ENCODE measurements at regions not wholly inside any gene's neighbourhood (a gene's known extent, or its start where the extent isn't known, plus 50 kb on each side); places are given as distances from the start of the nearest gene placed in this dataset.
"Not testable (repeated sequence)": the region's sequence is repeated elsewhere in the genome, so short reads cannot be mapped to it uniquely, and the experiment has no call there.

DNA sequence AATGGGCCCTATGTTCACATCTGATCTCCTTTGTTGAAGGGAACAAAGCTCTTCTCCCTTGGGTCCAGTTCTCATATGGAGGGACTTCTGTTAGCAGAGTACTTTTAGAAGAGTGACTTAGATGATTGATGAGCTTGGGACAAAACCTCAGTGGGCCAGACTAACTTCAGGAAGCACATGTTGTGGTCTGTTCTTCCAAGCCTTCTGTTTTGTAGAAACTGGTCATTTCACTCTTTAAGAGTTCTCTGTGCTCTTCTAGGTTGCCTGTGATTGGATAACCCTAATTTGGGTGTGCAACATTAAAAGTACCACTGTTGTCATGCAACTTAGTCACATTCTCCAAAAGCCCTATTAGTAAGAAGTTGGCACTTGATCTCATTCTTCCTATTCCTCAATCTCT, 183.5 kb upstream of the ACO1 start:
- H3K27ac ChIP-seq, result no peak overlapping the region
- Mint-ChIP-seq H3K4me1 (no peaks in the 10 kb centered on the region), H3K27ac (no peak overlapping the region), H3K27me3 (ENCODE audit: insufficient read depth, low read depth) (peaks cover 2% of the 10 kb centered on the region), H3K9me3 (no peaks in the 10 kb centered on the region), H3K36me3 (no peaks in the 10 kb centered on the region), H3K4me3 (no peak overlapping the region)
- H3K4me3 ChIP-seq, result no peak overlapping the region
- TF ChIP-seq, protein P1, sequence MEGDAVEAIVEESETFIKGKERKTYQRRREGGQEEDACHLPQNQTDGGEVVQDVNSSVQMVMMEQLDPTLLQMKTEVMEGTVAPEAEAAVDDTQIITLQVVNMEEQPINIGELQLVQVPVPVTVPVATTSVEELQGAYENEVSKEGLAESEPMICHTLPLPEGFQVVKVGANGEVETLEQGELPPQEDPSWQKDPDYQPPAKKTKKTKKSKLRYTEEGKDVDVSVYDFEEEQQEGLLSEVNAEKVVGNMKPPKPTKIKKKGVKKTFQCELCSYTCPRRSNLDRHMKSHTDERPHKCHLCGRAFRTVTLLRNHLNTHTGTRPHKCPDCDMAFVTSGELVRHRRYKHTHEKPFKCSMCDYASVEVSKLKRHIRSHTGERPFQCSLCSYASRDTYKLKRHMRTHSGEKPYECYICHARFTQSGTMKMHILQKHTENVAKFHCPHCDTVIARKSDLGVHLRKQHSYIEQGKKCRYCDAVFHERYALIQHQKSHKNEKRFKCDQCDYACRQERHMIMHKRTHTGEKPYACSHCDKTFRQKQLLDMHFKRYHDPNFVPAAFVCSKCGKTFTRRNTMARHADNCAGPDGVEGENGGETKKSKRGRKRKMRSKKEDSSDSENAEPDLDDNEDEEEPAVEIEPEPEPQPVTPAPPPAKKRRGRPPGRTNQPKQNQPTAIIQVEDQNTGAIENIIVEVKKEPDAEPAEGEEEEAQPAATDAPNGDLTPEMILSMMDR (IDR thresholded peaks at IDR 0.05), result no peak
- no peak for TF ChIP-seq EZH2 (IDR thresholded peaks at IDR 0.05)
- no peak for TF ChIP-seq EZH2phosphoT487 (IDR thresholded peaks at IDR 0.05)
- H3K9me3 ChIP-seq (ENCODE audit: low read depth), result no peaks in the 10 kb centered on the region
- H3K4me1 ChIP-seq, result no peaks in the 10 kb centered on the region
- no peak overlapping the region for H3K9ac ChIP-seq
- no peak overlapping the region for H2AFZ ChIP-seq (replicated peaks)
- H3K79me2 ChIP-seq (ENCODE audit: low read depth), result no peaks in the 10 kb centered on the region
- no peaks in the 10 kb centered on the region for H3F3A ChIP-seq (ENCODE audit: low read depth)
- H3K36me3 ChIP-seq, result no peaks in the 10 kb centered on the region
- no peaks in the 10 kb centered on the region for H3K27me3 ChIP-seq
- H3K4me2 ChIP-seq, result no peak overlapping the region
- no peaks in the 10 kb centered on the region for H4K20me1 ChIP-seq (ENCODE audit: low read depth)
- no peak for DNase-seq (ENCODE audit: low spot score)

DNA sequence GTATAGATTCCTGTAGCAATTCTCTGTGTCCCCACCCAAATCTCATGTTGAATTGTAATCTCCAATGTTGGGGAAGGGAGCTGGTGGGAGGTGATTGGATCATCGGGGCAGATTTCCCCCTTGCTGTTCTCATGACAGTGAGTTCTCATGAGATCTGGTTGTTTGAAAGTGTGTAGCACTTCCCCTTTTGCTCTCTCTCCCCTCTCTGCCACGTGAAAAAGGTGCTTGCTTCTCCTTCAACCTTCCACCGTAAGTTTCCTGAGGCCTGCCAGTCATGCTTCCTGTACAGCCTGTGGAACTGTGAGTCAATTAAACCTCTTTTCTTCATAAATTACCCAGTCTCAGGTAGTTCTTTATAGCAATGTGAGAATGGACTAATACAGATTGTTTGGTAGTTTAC, 175.3 kb upstream of the ACO1 start:
- not testable (repeated sequence) for H3K4me2 ChIP-seq; H3K4me1 ChIP-seq; H3F3A ChIP-seq (ENCODE audit: low read depth); H4K20me1 ChIP-seq (ENCODE audit: low read depth); H3K4me3 ChIP-seq; H3K36me3 Mint-ChIP-seq; H3K27ac Mint-ChIP-seq; H3K9me3 ChIP-seq (ENCODE audit: low read depth); H3K9ac ChIP-seq; H3K27ac ChIP-seq; H3K4me1 Mint-ChIP-seq; H3K4me3 Mint-ChIP-seq; H3K36me3 ChIP-seq; H3K27me3 Mint-ChIP-seq (ENCODE audit: insufficient read depth, low read depth); H3K79me2 ChIP-seq (ENCODE audit: low read depth); H3K9me3 Mint-ChIP-seq; DNase-seq (ENCODE audit: low spot score); H2AFZ ChIP-seq (replicated peaks); H3K27me3 ChIP-seq

DNA sequence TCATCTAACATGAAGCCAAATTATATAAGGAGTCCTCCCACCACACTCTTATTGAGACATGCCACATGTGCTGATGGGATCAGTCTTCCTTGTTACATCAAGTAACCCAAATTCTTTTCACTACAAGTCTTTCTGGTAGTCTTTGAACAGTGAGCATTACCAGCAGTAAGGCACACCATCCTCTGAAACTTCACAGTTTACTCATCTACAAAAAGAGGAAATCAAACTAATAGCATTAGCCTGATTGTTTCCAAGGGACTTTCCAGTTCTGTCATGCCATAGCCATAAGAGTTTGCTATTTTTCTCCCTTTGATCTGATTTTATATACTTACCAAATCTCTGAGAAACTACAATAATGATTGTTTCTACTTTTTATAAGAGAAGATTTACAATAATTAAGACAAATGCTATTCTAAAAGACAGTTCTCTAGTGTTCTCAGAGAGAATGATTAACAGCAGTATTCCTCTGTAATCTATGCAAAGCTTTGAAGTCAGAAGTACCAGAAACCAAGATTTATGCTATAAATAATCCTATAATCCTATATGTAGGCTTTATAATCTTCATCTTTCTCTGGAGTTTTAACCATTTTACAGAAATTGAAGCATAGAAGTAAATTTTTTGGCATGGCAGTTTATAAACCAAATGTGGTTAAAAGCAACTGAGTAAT, 166.2 kb upstream of the ACO1 start:
- TF ChIP-seq, protein P1 (IDR thresholded peaks at IDR 0.05), result no peak
- TF ChIP-seq EZH2 (IDR thresholded peaks at IDR 0.05), result no peak
- TF ChIP-seq EZH2phosphoT487 (IDR thresholded peaks at IDR 0.05), result no peak
- no peaks in the 10 kb centered on the region for H3K9me3 Mint-ChIP-seq
- H3K4me3 ChIP-seq, result no peak overlapping the region
- H3K4me1 Mint-ChIP-seq, result no peaks in the 10 kb centered on the region
- no peak overlapping the region for H3K27ac ChIP-seq
- peak overlapping the region; percentile 59 for H2AFZ ChIP-seq (replicated peaks)
- H3K79me2 ChIP-seq (ENCODE audit: low read depth), result no peaks in the 10 kb centered on the region
- H3K36me3 ChIP-seq, result no peaks in the 10 kb centered on the region
- H3K36me3 Mint-ChIP-seq, result no peaks in the 10 kb centered on the region
- H3K27me3 Mint-ChIP-seq (ENCODE audit: insufficient read depth, low read depth), result no peaks in the 10 kb centered on the region
- no peak overlapping the region for H3K27ac Mint-ChIP-seq
- H3K4me2 ChIP-seq, result no peak overlapping the region
- no peaks in the 10 kb centered on the region for H3K27me3 ChIP-seq
- H3F3A ChIP-seq (ENCODE audit: low read depth), result no peaks in the 10 kb centered on the region
- H3K9me3 ChIP-seq (ENCODE audit: low read depth), result no peaks in the 10 kb centered on the region
- H3K4me1 ChIP-seq, result peaks cover 9% of the 10 kb centered on the region
- H3K9ac ChIP-seq, result no peak overlapping the region
- no peak for DNase-seq (ENCODE audit: low spot score)
- no peak overlapping the region for H3K4me3 Mint-ChIP-seq
- H4K20me1 ChIP-seq (ENCODE audit: low read depth), result no peaks in the 10 kb centered on the region

DNA sequence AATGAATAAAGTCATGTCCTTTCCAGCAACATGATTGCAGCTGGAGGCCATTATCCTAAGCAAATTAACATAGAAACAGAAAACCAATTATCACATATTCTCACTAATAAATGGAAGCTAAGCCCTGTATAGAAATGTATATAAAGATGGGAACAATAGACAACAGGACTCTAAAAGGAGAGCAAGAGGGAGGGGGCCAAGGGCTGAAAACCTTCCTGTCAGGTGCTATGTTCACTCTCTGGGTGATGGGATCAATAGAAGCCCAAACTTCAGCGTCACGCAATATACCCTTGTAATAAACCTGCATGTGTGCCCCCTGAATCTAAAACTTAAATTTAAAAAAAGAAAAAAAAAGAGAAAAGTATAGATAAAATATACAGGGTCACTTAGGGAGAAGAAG, 163.7 kb upstream of the ACO1 start:
- no peaks in the 10 kb centered on the region for H3K27me3 ChIP-seq
- Mint-ChIP-seq H3K4me3 (no peak overlapping the region), H3K9me3 (no peaks in the 10 kb centered on the region), H3K27ac (no peak overlapping the region), H3K4me1 (no peaks in the 10 kb centered on the region), H3K27me3 (ENCODE audit: insufficient read depth, low read depth) (peaks cover 2% of the 10 kb centered on the region), H3K36me3 (no peaks in the 10 kb centered on the region)
- no peaks in the 10 kb centered on the region for H3K9me3 ChIP-seq (ENCODE audit: low read depth)
- DNase-seq (ENCODE audit: low spot score), result peak; percentile 5
- H3K4me1 ChIP-seq, result peaks cover 9% of the 10 kb centered on the region
- H2AFZ ChIP-seq (replicated peaks), result no peak overlapping the region
- H3K9ac ChIP-seq, result no peak overlapping the region
- TF ChIP-seq EZH2 (IDR thresholded peaks at IDR 0.05), result no peak
- TF ChIP-seq EZH2phosphoT487 (IDR thresholded peaks at IDR 0.05), result no peak
- peak overlapping the region; percentile 14 for H3K4me2 ChIP-seq
- H3K27ac ChIP-seq, result no peak overlapping the region
- H3K36me3 ChIP-seq, result no peaks in the 10 kb centered on the region
- H3K4me3 ChIP-seq, result no peak overlapping the region
- H3K79me2 ChIP-seq (ENCODE audit: low read depth), result no peaks in the 10 kb centered on the region
- H3F3A ChIP-seq (ENCODE audit: low read depth), result no peaks in the 10 kb centered on the region
- H4K20me1 ChIP-seq (ENCODE audit: low read depth), result no peaks in the 10 kb centered on the region

Data from neural progenitor cell (in vitro differentiated cells).